ENCODE measurements at regions not wholly inside any gene's neighbourhood (a gene's known extent, or its start where the extent isn't known, plus 50 kb on each side); places are given as distances from the start of the nearest gene placed in this dataset.

DNA sequence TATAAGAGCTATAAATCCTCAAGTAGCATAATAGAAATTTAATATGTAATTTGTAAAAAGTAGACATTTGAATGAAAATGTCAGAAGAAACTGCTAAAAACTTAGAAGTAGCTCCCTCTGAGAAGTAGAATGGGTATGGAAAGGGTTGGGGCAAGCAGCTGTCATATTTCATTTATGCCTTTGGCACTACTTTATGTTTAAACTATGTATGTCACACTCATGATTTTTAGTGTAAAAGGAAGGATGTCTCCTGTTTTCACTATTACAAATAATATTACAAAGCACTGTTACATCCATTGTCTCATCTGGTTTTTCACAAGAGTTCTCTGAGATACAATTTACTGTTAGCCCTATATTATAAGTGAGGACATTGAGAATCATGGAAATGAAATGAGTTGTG lies 96.3 kb upstream of the ZNF462 start:
- Histone ChIP-seq H3K9ac (no peak overlapping the region), H3K4me3 (ENCODE audit: low read depth, low read length) (no peak overlapping the region), H3K27ac (no peak overlapping the region), H2AFZ (no peak overlapping the region), H3K27me3 (ENCODE audit: control insufficient read depth, insufficient read depth, low read length) (no peaks in the 10 kb centered on the region), H3K36me3 (ENCODE audit: control insufficient read depth, insufficient read depth, low read length) (no peaks in the 10 kb centered on the region), H3K4me1 (no peaks in the 10 kb centered on the region), H3K9me3 (ENCODE audit: control insufficient read depth, low read length) (no peaks in the 10 kb centered on the region), H3K4me2 (ENCODE audit: low read length) (no peak overlapping the region), H3K79me2 (no peaks in the 10 kb centered on the region)
- TF ChIP-seq, protein P1, sequence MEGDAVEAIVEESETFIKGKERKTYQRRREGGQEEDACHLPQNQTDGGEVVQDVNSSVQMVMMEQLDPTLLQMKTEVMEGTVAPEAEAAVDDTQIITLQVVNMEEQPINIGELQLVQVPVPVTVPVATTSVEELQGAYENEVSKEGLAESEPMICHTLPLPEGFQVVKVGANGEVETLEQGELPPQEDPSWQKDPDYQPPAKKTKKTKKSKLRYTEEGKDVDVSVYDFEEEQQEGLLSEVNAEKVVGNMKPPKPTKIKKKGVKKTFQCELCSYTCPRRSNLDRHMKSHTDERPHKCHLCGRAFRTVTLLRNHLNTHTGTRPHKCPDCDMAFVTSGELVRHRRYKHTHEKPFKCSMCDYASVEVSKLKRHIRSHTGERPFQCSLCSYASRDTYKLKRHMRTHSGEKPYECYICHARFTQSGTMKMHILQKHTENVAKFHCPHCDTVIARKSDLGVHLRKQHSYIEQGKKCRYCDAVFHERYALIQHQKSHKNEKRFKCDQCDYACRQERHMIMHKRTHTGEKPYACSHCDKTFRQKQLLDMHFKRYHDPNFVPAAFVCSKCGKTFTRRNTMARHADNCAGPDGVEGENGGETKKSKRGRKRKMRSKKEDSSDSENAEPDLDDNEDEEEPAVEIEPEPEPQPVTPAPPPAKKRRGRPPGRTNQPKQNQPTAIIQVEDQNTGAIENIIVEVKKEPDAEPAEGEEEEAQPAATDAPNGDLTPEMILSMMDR (IDR thresholded peaks at IDR 0.05) = no peak

DNA sequence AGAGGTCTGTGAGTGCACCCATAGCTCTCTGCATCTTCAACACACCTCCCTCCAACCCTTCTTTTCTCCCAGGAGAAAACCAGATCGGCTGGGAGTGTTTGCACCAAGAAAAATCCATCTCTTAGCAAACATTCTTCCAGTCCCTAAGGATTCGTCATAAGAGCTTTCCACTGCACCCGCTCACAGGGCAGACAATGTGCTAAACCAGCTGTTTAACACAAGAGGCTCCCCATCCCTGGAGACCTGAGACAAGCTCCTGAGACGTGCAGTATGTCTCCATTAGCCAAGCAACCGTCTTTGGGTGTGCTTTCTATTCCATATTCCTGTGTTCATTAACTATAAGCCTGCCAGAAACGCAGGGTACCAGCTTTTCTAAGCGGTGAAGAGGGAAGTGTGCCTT lies 93.6 kb upstream of the ZNF462 start:
- Histone ChIP-seq H3K79me2 (no peaks in the 10 kb centered on the region), H3K27me3 (ENCODE audit: control insufficient read depth, insufficient read depth, low read length) (no peaks in the 10 kb centered on the region), H3K4me3 (ENCODE audit: low read depth, low read length) (no peak overlapping the region), H3K9ac (no peak overlapping the region), H3K4me1 (no peaks in the 10 kb centered on the region), H3K27ac (no peak overlapping the region), H3K9me3 (ENCODE audit: control insufficient read depth, low read length) (no peaks in the 10 kb centered on the region), H2AFZ (no peak overlapping the region), H3K4me2 (ENCODE audit: low read length) (no peak overlapping the region), H3K36me3 (ENCODE audit: control insufficient read depth, insufficient read depth, low read length) (no peaks in the 10 kb centered on the region)
- TF ChIP-seq, protein P1 (IDR thresholded peaks at IDR 0.05) = no peak

DNA sequence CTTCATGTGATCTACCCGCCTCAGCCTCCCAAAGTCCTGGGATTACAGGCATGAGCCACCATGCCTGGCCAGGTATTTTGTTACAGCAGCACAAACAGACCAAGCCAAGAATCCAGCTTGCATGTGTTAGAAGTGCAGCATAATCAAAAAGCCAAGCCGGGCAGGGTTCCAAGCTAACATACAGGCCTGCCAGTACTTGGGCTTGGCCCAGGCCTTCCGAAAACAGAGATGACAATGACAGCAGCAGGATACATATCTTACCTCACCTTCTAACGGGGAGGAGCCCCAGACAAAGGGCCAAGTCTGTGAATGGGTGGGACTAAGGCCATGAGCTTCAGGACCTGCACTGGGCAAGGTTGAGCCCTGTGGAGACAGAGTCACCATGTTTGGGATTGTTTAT lies 91.4 kb upstream of the ZNF462 start:
- TF ChIP-seq, protein P1 (IDR thresholded peaks at IDR 0.05) = no peak
- H3K36me3 ChIP-seq (ENCODE audit: control insufficient read depth, insufficient read depth, low read length) = no peaks in the 10 kb centered on the region
- no peak overlapping the region for H3K9ac ChIP-seq
- no peaks in the 10 kb centered on the region for H3K4me1 ChIP-seq
- H2AFZ ChIP-seq = no peak overlapping the region
- H3K27me3 ChIP-seq (ENCODE audit: control insufficient read depth, insufficient read depth, low read length) = no peaks in the 10 kb centered on the region
- no peak overlapping the region for H3K4me2 ChIP-seq (ENCODE audit: low read length)
- H3K79me2 ChIP-seq = no peaks in the 10 kb centered on the region
- no peaks in the 10 kb centered on the region for H3K9me3 ChIP-seq (ENCODE audit: control insufficient read depth, low read length)
- H3K4me3 ChIP-seq (ENCODE audit: low read depth, low read length) = no peak overlapping the region
- H3K27ac ChIP-seq = no peak overlapping the region

- TF ChIP-seq, protein P1 (IDR thresholded peaks at IDR 0.05) = no peak
- no peaks in the 10 kb centered on the region for H3K27me3 ChIP-seq (ENCODE audit: control insufficient read depth, insufficient read depth, low read length)
- H3K9ac ChIP-seq = no peak overlapping the region
- H3K36me3 ChIP-seq (ENCODE audit: control insufficient read depth, insufficient read depth, low read length) = no peaks in the 10 kb centered on the region
- no peaks in the 10 kb centered on the region for H3K9me3 ChIP-seq (ENCODE audit: control insufficient read depth, low read length)
- H2AFZ ChIP-seq = no peak overlapping the region
- no peaks in the 10 kb centered on the region for H3K4me1 ChIP-seq
- no peak overlapping the region for H3K4me2 ChIP-seq (ENCODE audit: low read length)
- H3K79me2 ChIP-seq = no peaks in the 10 kb centered on the region
- no peak overlapping the region for H3K27ac ChIP-seq
- H3K4me3 ChIP-seq (ENCODE audit: low read depth, low read length) = no peak overlapping the region
These were observed 90.3 kb upstream of the ZNF462 start for GRCh38 chr9:106772523-106773290.

GRCh38 chr9:106773750-106774149 lies 89.2 kb upstream of the ZNF462 start:
- no peak overlapping the region for H3K27ac ChIP-seq
- TF ChIP-seq, protein P1 (IDR thresholded peaks at IDR 0.05) = no peak
- no peak overlapping the region for H2AFZ ChIP-seq

More at GRCh38 chr9:106773750-106774149, 89.2 kb upstream of the ZNF462 start:
- no peaks in the 10 kb centered on the region for H3K9me3 ChIP-seq (ENCODE audit: control insufficient read depth, low read length)
- no peak overlapping the region for H3K4me2 ChIP-seq (ENCODE audit: low read length)
- no peaks in the 10 kb centered on the region for H3K27me3 ChIP-seq (ENCODE audit: control insufficient read depth, insufficient read depth, low read length)
- no peak overlapping the region for H3K9ac ChIP-seq
- no peaks in the 10 kb centered on the region for H3K36me3 ChIP-seq (ENCODE audit: control insufficient read depth, insufficient read depth, low read length)
- H3K79me2 ChIP-seq = no peaks in the 10 kb centered on the region
- H3K4me3 ChIP-seq (ENCODE audit: low read depth, low read length) = no peak overlapping the region
- no peaks in the 10 kb centered on the region for H3K4me1 ChIP-seq

Measured in parathyroid adenoma (tissue), 2 donors.